ENCODE measurements at regions not wholly inside any gene's neighbourhood (a gene's known extent, or its start where the extent isn't known, plus 50 kb on each side); places are given as distances from the start of the nearest gene placed in this dataset.

GRCh38 chr9:27703216-27703980 lies 130.1 kb upstream of the C9orf72 start:
- TF ChIP-seq POLR2A (IDR thresholded peaks at IDR 0.05; ENCODE audit: low read depth, low read length) (no peak), CTCF (IDR thresholded peaks at IDR 0.05; ENCODE audit: extremely low read depth in 1 of 2, insufficient read depth in 1 of 2, low read depth in 1 of 2, low read length in 2 of 2) (no peak)
